Neuronal stem cell (in vitro differentiated cells): ENCODE measurements at regions not wholly inside any gene's neighbourhood (a gene's known extent, or its start where the extent isn't known, plus 50 kb on each side); places are given as distances from the start of the nearest gene placed in this dataset.

Source experiments
- DNase-seq: peaks from one replicate; pipeline ENCODE4 v3.0.0-alpha.2; 2013; ENCODE audit warnings: low spot score
- H2AFZ ChIP-seq: one replicate; pipeline ENCODE4 v1.6.1; 2013; ENCODE audit warnings: mild to moderate bottlenecking, low read length, inconsistent platforms
- H2AK5ac ChIP-seq: 2 replicates; pipeline ENCODE4 v1.6.1; 2013; ENCODE audit warnings: low read depth, mild to moderate bottlenecking, inconsistent platforms, low read length, moderate library complexity, mixed read lengths
- H2BK120ac ChIP-seq: 2 replicates; pipeline ENCODE4 v1.6.1; 2013; ENCODE audit warnings: low read depth, mild to moderate bottlenecking, inconsistent platforms, low read length, moderate library complexity, mixed read lengths
- H2BK12ac ChIP-seq: one replicate; pipeline ENCODE4 v1.6.1; 2013; ENCODE audit warnings: low read length, inconsistent platforms
- H2BK15ac ChIP-seq: 2 replicates; pipeline ENCODE4 v1.6.1; 2013; ENCODE audit warnings: mild to moderate bottlenecking, low read length, inconsistent platforms, mixed read lengths
- H2BK5ac ChIP-seq: one replicate; pipeline ENCODE4 v1.6.1; 2013; ENCODE audit warnings: inconsistent platforms, mild to moderate bottlenecking, low read length, moderate library complexity
- H3K14ac ChIP-seq: one replicate; pipeline ENCODE4 v1.6.1; 2013; ENCODE audit warnings: low read length, inconsistent platforms
- H3K18ac ChIP-seq: 2 replicates; pipeline ENCODE4 v1.6.1; 2013; ENCODE audit warnings: low read length, inconsistent platforms
- H3K23ac ChIP-seq: 2 replicates; pipeline ENCODE4 v1.6.1; 2013; ENCODE audit warnings: low read depth, mild to moderate bottlenecking, mixed read lengths, low read length, inconsistent platforms; ENCODE audit not compliant: poor library complexity
- H3K27ac ChIP-seq: replicated peaks from 3 replicates; pipeline ENCODE4 v1.5.1; 2013; ENCODE audit warnings: low read length, inconsistent platforms
- H3K27me3 ChIP-seq, 3 experiments: 2 replicates each; pipeline ENCODE4 v1.6.1; 2013; ENCODE audit warnings: low read length in 3 of 3, mild to moderate bottlenecking in 2 of 3, inconsistent platforms in 1 of 3, low read depth in 1 of 3, mixed read lengths in 1 of 3, moderate library complexity in 1 of 3; ENCODE audit not compliant: control insufficient read depth in 3 of 3, insufficient read depth in 3 of 3
- H3K36me3 ChIP-seq, 2 donors: replicated peaks in 1 of 2; 2 replicates each; pipeline ENCODE4 v1.6.1; 2013; ENCODE audit warnings: low read length in 2 of 2; ENCODE audit not compliant: control insufficient read depth in 2 of 2, insufficient read depth in 2 of 2
- H3K4ac ChIP-seq: 2 replicates; pipeline ENCODE4 v1.6.1; 2013; ENCODE audit warnings: inconsistent platforms, mild to moderate bottlenecking, low read length, moderate library complexity
- H3K4me1 ChIP-seq, 2 donors: 1 replicate in 1 of 2; 2 replicates in 1 of 2; pipeline ENCODE4 v1.6.1; 2013; ENCODE audit warnings: low read length in 2 of 2, low read depth in 1 of 2; ENCODE audit not compliant: control insufficient read depth in 2 of 2, insufficient read depth in 1 of 2
- H3K4me2 ChIP-seq: one replicate; pipeline ENCODE4 v1.6.1; 2013; ENCODE audit warnings: mild to moderate bottlenecking, low read length, inconsistent platforms; ENCODE audit not compliant: insufficient read depth, poor library complexity, severe bottlenecking
- H3K4me3 ChIP-seq, 2 donors: 2 replicates each; pipeline ENCODE4 v1.5.1; 2013; ENCODE audit warnings: low read length in 2 of 2, mild to moderate bottlenecking in 2 of 2, inconsistent platforms in 1 of 2, moderate library complexity in 1 of 2
- H3K79me1 ChIP-seq: one replicate; pipeline ENCODE4 v1.6.1; 2013; ENCODE audit warnings: low read depth, mild to moderate bottlenecking, inconsistent platforms, low read length, moderate library complexity
- H3K9ac ChIP-seq: one replicate; pipeline ENCODE4 v1.6.1; 2013; ENCODE audit warnings: mild to moderate bottlenecking, low read depth, low read length, inconsistent platforms; ENCODE audit not compliant: poor library complexity
- H3K9me3 ChIP-seq, 2 donors: replicated peaks in 1 of 2; 2 replicates each; pipeline versions ENCODE3 to v1.6.1; 2013; ENCODE audit warnings: low read length in 2 of 2, mild to moderate bottlenecking in 2 of 2, inconsistent platforms in 1 of 2, low read depth in 1 of 2, mixed read lengths in 1 of 2, moderate library complexity in 1 of 2; ENCODE audit not compliant: control insufficient read depth in 2 of 2, insufficient read depth in 1 of 2
- H4K8ac ChIP-seq: one replicate; pipeline ENCODE4 v1.6.1; 2013; ENCODE audit warnings: low read depth, mild to moderate bottlenecking, inconsistent platforms, low read length, moderate library complexity
- H4K91ac ChIP-seq: one replicate; pipeline ENCODE4 v1.6.1; 2013; ENCODE audit warnings: low read length, low read depth, mild to moderate bottlenecking, inconsistent platforms; ENCODE audit not compliant: poor library complexity
- WGBS, 2 donors: extraction: QIAGEN DNeasy Blood & Tissue Kit; methylation state at CpG; one replicate each; pipeline ENCODE4 v1.1.7; 2013; ENCODE audit warnings: missing lambda C conversion rate in 2 of 2, mixed read lengths in 1 of 2; ENCODE audit not compliant: insufficient read length in 2 of 2, insufficient replicate concordance in 1 of 2; ENCODE audit errors: extremely low coverage in 2 of 2; 5-methylcytosine and 5-hydroxymethylcytosine counted together

DNA sequence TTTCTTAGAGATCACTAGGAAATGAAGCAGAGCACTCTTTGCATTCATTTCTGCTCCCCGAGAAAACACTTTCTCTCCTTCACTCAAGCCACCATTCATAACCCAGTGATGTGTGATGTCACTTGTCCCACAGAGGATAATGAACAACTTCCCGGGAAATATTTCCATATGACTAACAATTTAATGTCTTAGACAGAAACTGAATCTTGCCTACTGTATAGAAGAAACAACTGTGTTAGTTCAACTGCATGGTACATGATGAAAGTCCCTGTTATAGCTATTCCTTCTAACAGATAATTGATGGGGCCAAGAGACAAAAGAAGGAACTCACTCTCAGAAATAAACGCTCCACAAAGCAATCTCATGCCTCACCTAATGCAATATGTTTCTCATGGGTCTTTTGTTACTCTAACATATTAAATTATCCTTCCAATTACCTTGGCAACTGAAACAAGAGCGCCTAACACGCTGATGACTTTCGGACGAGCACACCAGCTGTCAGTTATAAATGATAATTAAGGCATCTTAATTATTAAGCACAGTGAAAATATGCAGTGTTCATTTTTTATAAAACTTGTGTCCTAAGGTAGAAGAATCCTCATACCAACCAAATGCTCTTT is 113.7 kb upstream of the TLR3 start:
- no peaks in the 10 kb centered on the region for H3K36me3 ChIP-seq
- no peak overlapping the region for H2BK15ac ChIP-seq
- no peaks in the 10 kb centered on the region for H3K9me3 ChIP-seq
- H2AFZ ChIP-seq, result no peak overlapping the region
- DNase-seq, result no peak
- H3K4me1 ChIP-seq, result peaks cover 3 to 4% of the 10 kb centered on the region in 2 donors
- H3K4me2 ChIP-seq, result no peak overlapping the region
- no CpG with 5 or more reads among the region's 7 CpGs for WGBS, 2 donors
- H3K4ac ChIP-seq, result no peak overlapping the region
- no peak overlapping the region for H2AK5ac ChIP-seq
- H3K9ac ChIP-seq, result no peak overlapping the region
- H2BK12ac ChIP-seq, result no peak overlapping the region
- H3K18ac ChIP-seq, result no peak overlapping the region
- no peak overlapping the region for H3K27ac ChIP-seq
- no peak overlapping the region for H2BK5ac ChIP-seq
- H3K4me3 ChIP-seq, result no peak overlapping the region
- H4K91ac ChIP-seq, result no peak overlapping the region
- H3K27me3 ChIP-seq, result no peaks in the 10 kb centered on the region
- no peak overlapping the region for H3K23ac ChIP-seq
- no peaks in the 10 kb centered on the region for H3K79me1 ChIP-seq
- H4K8ac ChIP-seq, result no peak overlapping the region
- H3K14ac ChIP-seq, result no peak overlapping the region
- no peak overlapping the region for H2BK120ac ChIP-seq

DNA sequence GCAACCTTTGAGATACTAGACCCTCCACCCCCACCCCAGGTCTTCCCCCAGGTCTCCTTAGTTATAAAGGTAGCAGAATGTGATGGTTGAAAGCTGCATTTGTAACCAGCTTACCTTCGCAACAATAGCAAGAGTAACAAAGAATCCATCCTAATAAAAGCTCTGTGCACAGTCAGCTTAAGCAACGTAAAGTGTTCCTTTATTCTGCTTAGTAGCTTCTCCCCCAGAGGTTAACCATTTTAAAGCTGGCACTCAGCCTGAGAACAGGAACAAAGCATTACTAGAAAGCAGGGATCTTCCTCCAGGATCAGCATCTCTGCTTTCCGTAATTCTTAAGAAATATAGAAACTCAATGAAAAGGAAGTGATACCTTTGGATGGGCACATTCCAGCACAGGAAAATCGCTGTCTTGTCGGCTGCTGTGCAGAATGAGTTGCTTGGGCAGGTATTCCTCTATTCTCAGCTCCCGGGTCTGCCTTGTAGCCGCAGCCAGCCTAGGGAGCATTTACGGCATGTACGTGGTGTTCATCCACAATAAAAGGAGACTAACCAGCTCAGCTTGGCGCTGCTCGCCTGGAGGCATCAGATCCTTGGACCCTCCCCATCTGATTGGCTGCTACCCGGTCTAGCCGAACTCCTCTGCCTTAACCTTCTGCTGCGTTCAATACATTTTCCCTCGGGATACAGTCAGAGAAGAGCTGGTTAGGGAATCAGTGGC is 113.0 kb upstream of the TLR3 start:
- Histone ChIP-seq H4K8ac (no peak overlapping the region), H2AK5ac (no peak overlapping the region), H3K4me2 (peak overlapping the region; percentile 38), H4K91ac (no peak overlapping the region), H3K27me3 (no peaks in the 10 kb centered on the region), H3K27ac (peak overlapping the region; percentile 50), H3K14ac (no peak overlapping the region), H2BK5ac (peak overlapping the region; percentile 15), H3K4me3 (peak overlapping the region in 1 of 2 donors; percentile 43), H2BK15ac (no peak overlapping the region), H3K79me1 (no peaks in the 10 kb centered on the region), H3K9ac (no peak overlapping the region), H3K23ac (no peak overlapping the region), H3K36me3 (no peaks in the 10 kb centered on the region), H2BK120ac (no peak overlapping the region), H2AFZ (peak overlapping the region; percentile 25), H2BK12ac (no peak overlapping the region), H3K4ac (no peak overlapping the region), H3K18ac (peak overlapping the region; percentile 50), H3K9me3 (no peaks in the 10 kb centered on the region), H3K4me1 (peaks cover 3 to 4% of the 10 kb centered on the region in 2 donors)
- DNase-seq, result peak; percentile 42
- WGBS, 2 donors, result no CpG with 5 or more reads among the region's 15 CpGs

- Histone ChIP-seq H3K27me3 (no peaks in the 10 kb centered on the region), H3K18ac (no peak overlapping the region), H4K8ac (no peak overlapping the region), H2BK120ac (no peak overlapping the region), H3K36me3 (no peaks in the 10 kb centered on the region), H3K4me1 (peaks cover 3 to 4% of the 10 kb centered on the region in 2 donors), H2AFZ (peak overlapping the region; percentile 25), H3K79me1 (no peaks in the 10 kb centered on the region), H3K4me2 (no peak overlapping the region), H3K27ac (no peak overlapping the region), H2BK5ac (peak overlapping the region; percentile 15), H4K91ac (no peak overlapping the region), H3K9ac (no peak overlapping the region), H3K9me3 (no peaks in the 10 kb centered on the region), H3K4me3 (no peak overlapping the region), H2AK5ac (no peak overlapping the region), H2BK15ac (no peak overlapping the region), H3K23ac (no peak overlapping the region), H3K4ac (no peak overlapping the region), H2BK12ac (no peak overlapping the region), H3K14ac (no peak overlapping the region)
- DNase-seq, result no peak
- no CpG with 5 or more reads among the region's 4 CpGs for WGBS, 2 donors
These were observed 112.4 kb upstream of the TLR3 start for GRCh38 chr4:185956544-185956940.

GRCh38 chr4:185958094-185958747 is 110.7 kb upstream of the TLR3 start:
- no peaks in the 10 kb centered on the region for H3K27me3 ChIP-seq
- H3K79me1 ChIP-seq, result no peaks in the 10 kb centered on the region
- no peak overlapping the region for H3K23ac ChIP-seq
- H3K36me3 ChIP-seq, result no peaks in the 10 kb centered on the region
- H2AFZ ChIP-seq, result no peak overlapping the region
- H3K9me3 ChIP-seq, result no peaks in the 10 kb centered on the region
- H4K8ac ChIP-seq, result no peak overlapping the region
- H3K4ac ChIP-seq, result no peak overlapping the region
- peaks cover 3 to 4% of the 10 kb centered on the region in 2 donors for H3K4me1 ChIP-seq
- no peak overlapping the region for H2BK12ac ChIP-seq
- H3K4me2 ChIP-seq, result no peak overlapping the region
- H3K27ac ChIP-seq, result no peak overlapping the region
- no peak overlapping the region for H3K4me3 ChIP-seq
- no CpG with 5 or more reads among the region's 3 CpGs for WGBS, 2 donors
- DNase-seq, result no peak
- no peak overlapping the region for H3K18ac ChIP-seq
- no peak overlapping the region for H2BK120ac ChIP-seq
- H4K91ac ChIP-seq, result no peak overlapping the region
- no peak overlapping the region for H2BK5ac ChIP-seq
- H2AK5ac ChIP-seq, result no peak overlapping the region
- no peak overlapping the region for H2BK15ac ChIP-seq
- no peak overlapping the region for H3K9ac ChIP-seq
- H3K14ac ChIP-seq, result no peak overlapping the region
